CD4-positive, alpha-beta T cell treated with Interleukin-12 subunit alpha and Interleukin-12 subunit beta, for 1 hour (primary cell): ENCODE measurements at regions not wholly inside any gene's neighbourhood (a gene's known extent, or its start where the extent isn't known, plus 50 kb on each side); places are given as distances from the start of the nearest gene placed in this dataset.
"Not testable (repeated sequence)": the region's sequence is repeated elsewhere in the genome, so short reads cannot be mapped to it uniquely, and the experiment has no call there.

Experiments used
- DNase-seq: peaks from one replicate; pipeline ENCODE4 v3.0.0-alpha.2; 2020

DNA sequence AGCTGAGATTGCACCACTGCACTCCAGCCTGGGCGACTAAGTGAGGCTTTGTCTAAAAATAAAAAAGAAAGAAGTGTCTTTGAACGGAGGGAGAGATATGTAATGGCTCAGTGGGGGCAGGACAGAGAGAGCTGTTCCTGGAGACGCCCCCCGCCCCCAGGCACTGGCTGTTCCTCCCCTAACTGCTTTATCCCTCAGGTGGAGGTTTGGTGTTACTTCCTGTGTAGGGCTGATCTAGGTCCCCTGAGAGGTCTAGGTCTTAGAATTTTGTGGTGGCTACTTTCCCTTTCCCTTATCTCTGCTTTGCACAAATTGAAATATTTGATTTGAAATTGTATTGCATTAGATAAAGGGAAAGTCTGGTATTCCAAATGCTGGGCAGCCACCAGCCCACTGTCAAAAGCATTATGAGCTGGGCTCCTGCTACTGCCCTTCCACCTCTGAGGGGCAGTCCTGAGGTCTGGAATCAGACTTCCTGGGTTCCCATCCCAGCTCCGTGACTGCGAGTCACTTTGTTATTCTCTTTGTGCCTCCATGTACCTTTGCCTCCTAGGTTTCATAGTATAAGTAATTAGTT lies 134.8 kb upstream of the KIF26B start:
- no peak for DNase-seq

- no peak for DNase-seq
Observed at GRCh38 chr1:245016700-245017099, 138.1 kb upstream of the KIF26B start.

- no peak for DNase-seq
Observed at GRCh38 chr1:245015031-245015430, 139.8 kb upstream of the KIF26B start.

DNA sequence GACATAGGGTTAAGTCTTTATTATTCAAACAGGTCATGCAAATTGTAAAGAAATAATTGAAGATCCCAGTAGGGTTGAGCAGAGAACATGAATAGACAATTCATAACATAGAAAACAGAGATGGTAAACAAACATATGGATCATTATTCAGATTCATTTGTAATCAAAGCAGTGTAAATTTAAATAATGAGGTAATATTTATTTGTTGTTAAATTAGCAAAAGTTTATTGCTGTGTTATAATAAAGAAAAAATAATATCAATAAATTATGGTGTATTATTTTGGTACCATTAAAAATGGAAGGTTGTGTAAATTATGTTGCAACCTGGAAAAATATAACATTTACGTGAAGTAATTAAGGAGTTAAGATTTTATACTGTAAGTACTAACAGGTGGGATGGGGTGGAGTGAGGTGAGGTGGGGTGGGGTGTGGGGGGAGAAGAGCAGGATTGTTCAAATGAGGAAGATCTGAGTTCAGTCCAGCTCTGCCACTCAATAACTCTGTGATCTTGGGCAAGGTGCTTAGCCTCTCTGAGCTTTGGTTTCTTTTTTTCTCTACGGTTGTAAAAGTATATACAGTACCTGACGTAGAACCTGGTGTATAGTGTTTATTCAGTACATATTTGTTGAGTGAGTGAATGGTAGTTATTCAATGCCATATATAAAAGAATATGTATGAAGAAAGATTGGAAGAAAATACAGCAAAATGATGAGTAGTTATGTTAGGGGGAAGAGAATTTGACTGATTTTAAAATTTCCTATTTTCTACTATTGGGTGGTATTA lies 140.3 kb upstream of the KIF26B start:
- DNase-seq = no peak

GRCh38 chr1:245010018-245010614 lies 144.7 kb upstream of the KIF26B start:
- no peak for DNase-seq

GRCh38 chr1:245008761-245009160 lies 144.4 kb upstream of the HNRNPU start:
- DNase-seq = no peak

GRCh38 chr1:245007852-245008251 lies 143.5 kb upstream of the HNRNPU start:
- DNase-seq = no peak

DNA sequence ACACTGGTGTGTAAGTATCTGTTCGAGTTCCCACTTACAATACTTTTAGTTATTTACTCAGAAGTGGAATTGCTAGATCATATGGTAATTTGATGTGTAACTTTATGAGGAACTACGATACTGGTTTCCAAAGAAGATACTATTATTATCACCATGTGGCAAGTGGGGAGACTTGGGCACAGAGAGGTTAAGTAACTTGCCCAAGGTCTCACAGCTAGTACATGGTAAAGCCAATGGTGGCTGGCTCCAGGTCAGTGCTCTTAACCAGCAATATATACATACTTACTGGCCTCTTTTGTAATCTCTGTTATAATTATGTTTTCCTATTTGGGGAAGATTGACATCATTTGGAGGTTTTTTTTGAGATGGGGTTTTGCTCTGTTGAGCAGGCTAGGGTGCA lies 138.9 kb upstream of the HNRNPU start:
- no peak for DNase-seq

DNA sequence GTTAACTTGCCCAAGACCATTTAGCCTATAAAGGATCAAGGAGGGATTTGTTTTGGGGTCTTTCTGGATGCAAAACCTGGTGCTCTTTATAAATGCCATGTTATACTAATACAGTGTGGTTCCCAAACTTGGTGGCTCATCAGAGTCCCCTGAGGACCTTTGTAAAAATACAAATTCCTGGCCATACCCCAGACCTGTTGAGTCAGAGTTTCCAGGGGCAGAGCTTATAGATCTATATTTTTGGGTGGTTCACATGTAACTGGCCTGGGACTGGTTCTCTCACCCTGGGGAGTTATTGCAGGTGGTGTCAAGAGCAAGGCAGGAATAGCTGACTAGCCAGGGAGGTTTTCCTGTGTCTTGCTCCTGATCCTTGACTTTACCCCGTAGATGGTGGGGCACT lies 136.9 kb upstream of the HNRNPU start:
- no peak for DNase-seq

GRCh38 chr1:245000872-245001188 lies 136.5 kb upstream of the HNRNPU start:
- no peak for DNase-seq

GRCh38 chr1:244999644-245000043 lies 135.3 kb upstream of the HNRNPU start:
- not testable (repeated sequence) for DNase-seq

- no peak for DNase-seq
Observed at GRCh38 chr1:244998717-244999346, 134.5 kb upstream of the HNRNPU start.

DNA sequence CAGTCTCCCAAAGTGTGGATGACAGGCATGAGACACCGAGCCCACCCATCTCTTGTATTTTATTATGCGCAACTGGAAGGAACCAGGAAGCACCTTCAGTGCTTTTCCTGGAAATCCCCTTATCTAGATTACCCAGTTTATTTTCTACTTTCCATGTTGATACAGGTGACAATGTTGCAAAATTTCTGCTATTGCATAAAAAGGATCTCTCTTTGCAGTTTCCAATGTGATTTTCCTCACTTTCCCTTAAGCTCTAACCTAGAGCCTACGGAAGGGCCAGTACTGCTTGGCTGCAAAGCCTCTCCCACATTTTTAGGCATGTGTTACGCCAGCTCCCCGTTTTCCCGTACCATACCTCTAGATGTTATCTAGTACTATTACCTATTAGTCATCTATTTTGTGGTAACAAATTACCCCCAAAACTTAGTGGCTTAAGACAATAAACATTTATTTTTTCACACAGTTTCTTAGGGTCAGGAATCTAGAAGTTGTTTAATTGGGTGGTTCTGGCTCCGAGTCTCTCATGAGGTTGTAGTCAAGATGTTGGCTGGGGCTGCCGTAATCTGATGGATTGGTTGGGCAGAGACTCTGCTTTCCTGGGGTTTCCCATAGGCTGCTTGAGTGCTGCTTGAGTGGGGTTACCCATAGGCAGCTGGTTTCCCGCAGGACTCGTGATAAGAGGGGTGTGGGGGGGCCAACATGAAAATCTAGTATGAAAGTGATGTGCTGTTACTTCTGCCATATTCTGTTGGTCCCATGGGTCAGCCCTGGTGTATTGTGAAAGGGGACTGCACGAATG lies 131.5 kb upstream of the HNRNPU start:
- DNase-seq = no peak

DNA sequence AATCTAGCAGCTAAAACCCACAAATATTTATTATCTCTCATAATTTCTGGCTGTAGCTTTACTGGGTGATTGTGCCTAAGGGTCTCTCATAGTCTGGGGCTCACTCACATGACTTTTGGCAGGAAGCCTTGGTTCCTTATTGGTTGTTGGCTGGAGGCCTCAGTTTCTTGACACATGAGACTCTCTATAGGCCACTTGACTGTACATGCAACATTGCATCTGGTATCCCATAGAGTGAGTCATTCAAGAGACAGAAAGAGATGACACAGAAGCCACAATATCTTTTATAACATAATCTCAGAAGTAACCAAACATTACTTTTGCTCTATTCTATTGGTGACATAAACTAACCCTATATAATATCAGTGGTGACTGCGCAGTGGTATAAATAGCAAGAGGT lies 128.5 kb upstream of the HNRNPU start:
- DNase-seq = no peak

DNA sequence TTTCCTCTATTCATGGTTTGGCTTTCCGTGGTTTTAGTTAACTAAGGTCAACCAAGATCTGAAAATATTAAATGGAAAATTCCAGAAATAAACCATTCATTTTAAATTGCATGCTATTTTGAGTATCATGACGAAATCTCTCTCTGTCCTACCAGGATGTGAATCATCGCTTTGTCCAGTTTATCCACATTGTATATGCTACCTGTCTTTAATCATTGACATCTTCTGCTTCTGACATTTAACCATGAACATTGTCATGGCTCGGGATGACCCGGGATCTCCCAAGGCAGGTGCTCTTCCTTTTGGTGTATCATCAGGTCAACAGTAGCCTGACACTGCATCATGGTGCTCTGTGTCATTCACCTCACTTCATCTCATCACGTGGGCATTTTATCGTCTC lies 125.5 kb upstream of the HNRNPU start:
- no peak for DNase-seq

DNA sequence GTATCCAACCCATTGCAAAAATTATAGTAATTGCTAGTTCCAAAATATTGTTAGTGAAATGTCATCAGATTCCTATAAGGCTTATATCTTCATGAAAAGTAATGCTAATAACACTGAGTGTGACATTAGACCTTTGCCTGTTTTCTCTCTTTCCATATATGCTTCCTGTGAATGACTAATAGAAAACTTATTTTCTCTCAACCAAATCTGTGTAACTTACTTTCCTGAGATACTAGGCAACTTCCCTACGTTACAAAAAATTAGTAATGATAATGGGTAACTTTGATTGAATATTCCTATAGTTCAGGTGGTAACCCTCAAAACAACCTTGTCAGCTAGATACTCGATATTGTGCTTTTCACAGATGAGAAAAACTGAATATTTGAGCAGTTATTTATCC lies 124.2 kb upstream of the HNRNPU start:
- no peak for DNase-seq

GRCh38 chr1:244980605-244981004 lies 116.3 kb upstream of the HNRNPU start:
- DNase-seq = no peak

DNA sequence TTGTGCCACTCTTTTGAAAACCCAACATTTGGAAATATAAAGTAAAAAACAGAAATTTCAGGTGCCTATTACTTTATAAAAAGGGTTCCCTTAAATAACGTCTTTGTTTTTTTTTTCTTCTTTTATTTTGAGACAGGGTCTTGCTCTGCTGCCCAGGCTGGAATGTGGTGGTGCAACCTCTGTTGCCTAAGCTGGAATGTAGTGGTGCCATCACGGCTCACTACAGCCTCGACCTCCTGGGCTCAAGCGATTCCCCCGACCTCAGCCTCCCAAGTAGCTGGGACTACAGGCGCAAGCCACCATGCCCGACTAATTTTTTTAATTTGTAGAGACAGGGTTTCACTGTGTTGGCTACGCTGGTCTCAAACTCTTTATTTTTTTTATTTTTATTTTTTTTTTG lies 110.2 kb upstream of the HNRNPU start:
- DNase-seq = no peak

DNA sequence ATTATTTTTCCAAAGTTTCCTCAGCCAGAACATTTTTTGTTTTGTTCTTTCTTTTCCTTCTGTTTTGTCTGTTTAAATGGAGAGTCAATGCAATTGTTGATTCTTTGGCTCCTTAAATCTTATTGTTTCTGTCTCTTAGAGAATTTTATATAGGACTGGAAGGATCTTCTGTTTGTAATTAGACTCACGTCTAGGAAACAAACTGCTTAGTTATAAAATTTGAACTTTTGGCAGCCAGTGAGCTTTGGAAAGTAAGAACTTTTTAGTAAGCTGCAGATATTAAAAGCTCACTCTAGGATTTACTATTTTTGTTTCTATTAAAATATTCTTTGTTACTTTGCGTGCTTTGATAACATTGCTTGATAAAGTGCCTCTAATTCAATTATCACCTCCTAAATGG lies 109.8 kb upstream of the HNRNPU start:
- no peak for DNase-seq

DNA sequence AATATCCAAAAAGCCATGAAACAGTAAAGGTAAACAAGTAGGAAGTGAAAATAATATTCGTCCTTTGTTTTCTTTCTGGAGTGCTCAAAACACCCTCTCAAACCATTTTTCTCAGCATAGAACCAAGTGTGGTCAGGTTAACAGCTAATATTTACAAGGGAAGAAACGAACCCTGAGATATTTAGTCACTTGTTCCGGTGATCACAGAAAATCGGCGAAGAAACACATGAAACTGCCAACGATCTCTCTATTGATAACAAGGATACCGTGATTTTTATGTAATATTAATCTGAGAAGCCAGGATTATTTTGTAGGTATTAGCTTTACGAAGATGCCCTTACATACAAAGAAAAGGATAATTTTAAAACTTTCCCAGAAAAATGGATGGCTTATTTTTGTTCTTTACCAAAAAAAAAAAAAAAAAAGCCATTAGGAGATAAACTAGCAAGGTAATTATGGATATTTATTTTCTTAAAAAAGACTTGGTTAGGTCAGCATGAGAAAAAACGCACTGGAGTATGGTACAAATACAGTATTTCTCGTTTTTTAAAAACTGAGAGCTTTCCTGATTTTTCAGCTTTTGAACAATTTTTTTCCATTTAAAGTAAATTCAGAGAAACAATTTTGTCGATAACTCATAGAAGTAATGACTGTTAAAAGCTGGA lies 107.3 kb upstream of the HNRNPU start:
- DNase-seq = no peak

- DNase-seq = peak; percentile 94
Observed at GRCh38 chr1:244970744-244971551, 106.6 kb upstream of the HNRNPU start.

DNA sequence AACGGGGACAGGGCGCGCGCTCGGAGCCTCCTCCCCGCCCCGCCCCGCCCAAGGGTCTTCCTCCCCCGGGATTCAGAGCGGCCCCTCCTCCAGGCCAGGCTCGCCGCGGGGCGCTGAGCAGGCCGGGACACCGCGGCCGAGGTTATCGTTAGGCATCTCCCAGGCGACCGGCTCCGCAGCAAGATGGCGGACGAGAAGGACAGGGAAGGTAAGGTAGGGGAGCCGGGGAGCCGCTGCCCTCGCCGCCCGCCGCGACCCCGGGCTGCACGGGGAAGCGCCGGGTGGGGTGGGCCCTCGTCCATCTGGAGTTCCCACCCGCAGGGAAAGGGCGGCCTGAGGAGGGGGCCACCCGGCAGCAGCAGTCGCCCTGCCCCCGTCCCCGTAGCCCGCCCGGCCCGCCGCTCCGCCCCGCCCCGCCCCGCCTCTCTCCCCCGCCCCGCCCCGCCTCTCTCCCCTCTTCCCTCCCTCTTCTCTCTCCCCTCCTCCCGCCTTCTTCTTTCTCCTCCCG lies 105.9 kb upstream of the HNRNPU start:
- no peak for DNase-seq
